Neural progenitor cell (in vitro differentiated cells): ENCODE measurements at regions not wholly inside any gene's neighbourhood (a gene's known extent, or its start where the extent isn't known, plus 50 kb on each side); places are given as distances from the start of the nearest gene placed in this dataset.

Experiments used
- DNase-seq: peaks from one replicate; pipeline ENCODE4 v3.0.0-alpha.2; 2016; ENCODE audit warnings: low spot score
- H2AFZ ChIP-seq: fragments of 200-600 bp; sonication (generic); replicated peaks from 2 replicates; pipeline ENCODE4 v1.6.1; 2016; ENCODE audit warnings: antibody characterized with exemption
- H3F3A ChIP-seq: fragments of 200-600 bp; sonication (generic); 2 replicates; pipeline ENCODE4 v1.6.1; 2016; ENCODE audit warnings: antibody characterized with exemption, low read depth
- H3K27ac ChIP-seq: fragments of 200-600 bp; sonication (generic); 2 replicates; pipeline ENCODE4 v1.5.1; 2016; ENCODE audit warnings: mild to moderate bottlenecking
- H3K27me3 ChIP-seq: fragments of 200-600 bp; sonication (generic); 2 replicates; pipeline ENCODE4 v1.6.1; 2016; ENCODE audit warnings: mild to moderate bottlenecking, moderate library complexity
- H3K36me3 ChIP-seq: fragments of 200-600 bp; sonication (generic); 2 replicates; pipeline ENCODE4 v1.5.1; 2016
- H3K4me1 ChIP-seq: fragments of 200-600 bp; sonication (generic); 2 replicates; pipeline ENCODE4 v1.6.1; 2016; ENCODE audit warnings: mixed run types
- H3K4me2 ChIP-seq: fragments of 200-600 bp; sonication (generic); 2 replicates; pipeline ENCODE4 v1.6.1; 2016
- H3K4me3 ChIP-seq: fragments of 200-600 bp; sonication (generic); 2 replicates; pipeline ENCODE4 v1.5.1; 2016
- H3K79me2 ChIP-seq: fragments of 200-600 bp; sonication (generic); 2 replicates; pipeline ENCODE4 v1.6.1; 2016; ENCODE audit warnings: low read depth
- H3K9ac ChIP-seq: fragments of 200-600 bp; sonication (generic); 2 replicates; pipeline ENCODE4 v1.6.1; 2016
- H3K9me3 ChIP-seq: fragments of 200-600 bp; sonication (generic); 2 replicates; pipeline ENCODE4 v1.5.1; 2016; ENCODE audit warnings: low read depth
- H4K20me1 ChIP-seq: fragments of 200-600 bp; sonication (generic); 2 replicates; pipeline ENCODE4 v1.6.1; 2016; ENCODE audit warnings: low read depth
- H3K27ac Mint-ChIP-seq: 3 replicates; pipeline ENCODE4 v1.8.0; 2021; ENCODE audit warnings: mixed read lengths
- H3K27me3 Mint-ChIP-seq: 2 replicates; pipeline ENCODE4 v1.8.0; 2022; ENCODE audit warnings: low read depth, mild to moderate bottlenecking, inconsistent platforms, moderate library complexity, mixed read lengths; ENCODE audit not compliant: insufficient read depth
- H3K36me3 Mint-ChIP-seq: 3 replicates; pipeline ENCODE4 v1.8.0; 2021; ENCODE audit warnings: mixed read lengths
- H3K4me1 Mint-ChIP-seq: 3 replicates; pipeline ENCODE4 v1.8.0; 2021; ENCODE audit warnings: mixed read lengths
- H3K4me3 Mint-ChIP-seq: 3 replicates; pipeline ENCODE4 v1.8.0; 2021; ENCODE audit warnings: mild to moderate bottlenecking, moderate library complexity, mixed read lengths
- H3K9me3 Mint-ChIP-seq: 3 replicates; pipeline ENCODE4 v1.8.0; 2020; ENCODE audit warnings: mixed read lengths
- EZH2 ChIP-seq: fragments of 200-600 bp; sonication (generic); IDR thresholded peaks from 2 replicates; pipeline ENCODE4 v1.6.1; 2017; ENCODE audit warnings: antibody characterized with exemption, mild to moderate bottlenecking, moderate library complexity
- EZH2phosphoT487 ChIP-seq: fragments of 200-600 bp; sonication (generic); IDR thresholded peaks from 2 replicates; pipeline ENCODE4 v1.6.1; 2017; ENCODE audit warnings: antibody characterized with exemption
- TF ChIP-seq, protein P1 (sequence below): fragments of 200-600 bp; sonication (generic); IDR thresholded peaks from 2 replicates; pipeline ENCODE4 v1.5.1; 2017; ENCODE audit warnings: antibody characterized with exemption, mild to moderate bottlenecking

DNA sequence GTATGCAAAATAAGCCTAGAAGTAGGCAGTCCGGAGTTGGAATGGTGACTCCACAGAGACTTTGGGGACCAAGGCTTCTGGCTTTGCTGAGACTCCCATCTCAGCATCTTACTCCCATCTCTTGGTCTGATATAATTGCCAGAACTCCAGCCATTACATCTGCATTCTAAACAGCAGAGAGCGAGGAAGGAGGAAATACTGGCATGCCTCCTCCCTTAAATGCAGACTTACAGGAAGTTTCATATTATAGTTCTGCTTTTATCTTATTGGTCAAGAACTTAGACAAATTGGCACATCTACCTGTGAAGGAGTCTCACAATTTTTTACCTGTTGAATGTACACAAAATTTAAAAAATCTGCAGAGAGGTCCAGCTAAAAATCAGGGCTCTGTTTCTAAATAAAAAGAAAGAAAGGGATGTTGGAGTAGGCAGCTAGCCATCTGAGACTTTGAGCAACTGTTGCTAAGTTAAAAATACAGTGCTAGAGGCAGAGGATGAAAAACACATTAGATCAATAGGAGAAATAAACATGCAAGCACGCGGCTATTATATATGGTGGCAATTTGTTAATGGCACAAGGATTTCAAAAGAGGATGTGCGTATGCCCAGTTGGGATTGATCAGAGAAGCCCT lies 209.9 kb upstream of the HMGA2 start:
- no peaks in the 10 kb centered on the region for H3K79me2 ChIP-seq
- H3F3A ChIP-seq, result no peaks in the 10 kb centered on the region
- no peaks in the 10 kb centered on the region for H3K4me1 ChIP-seq
- TF ChIP-seq, protein P1, sequence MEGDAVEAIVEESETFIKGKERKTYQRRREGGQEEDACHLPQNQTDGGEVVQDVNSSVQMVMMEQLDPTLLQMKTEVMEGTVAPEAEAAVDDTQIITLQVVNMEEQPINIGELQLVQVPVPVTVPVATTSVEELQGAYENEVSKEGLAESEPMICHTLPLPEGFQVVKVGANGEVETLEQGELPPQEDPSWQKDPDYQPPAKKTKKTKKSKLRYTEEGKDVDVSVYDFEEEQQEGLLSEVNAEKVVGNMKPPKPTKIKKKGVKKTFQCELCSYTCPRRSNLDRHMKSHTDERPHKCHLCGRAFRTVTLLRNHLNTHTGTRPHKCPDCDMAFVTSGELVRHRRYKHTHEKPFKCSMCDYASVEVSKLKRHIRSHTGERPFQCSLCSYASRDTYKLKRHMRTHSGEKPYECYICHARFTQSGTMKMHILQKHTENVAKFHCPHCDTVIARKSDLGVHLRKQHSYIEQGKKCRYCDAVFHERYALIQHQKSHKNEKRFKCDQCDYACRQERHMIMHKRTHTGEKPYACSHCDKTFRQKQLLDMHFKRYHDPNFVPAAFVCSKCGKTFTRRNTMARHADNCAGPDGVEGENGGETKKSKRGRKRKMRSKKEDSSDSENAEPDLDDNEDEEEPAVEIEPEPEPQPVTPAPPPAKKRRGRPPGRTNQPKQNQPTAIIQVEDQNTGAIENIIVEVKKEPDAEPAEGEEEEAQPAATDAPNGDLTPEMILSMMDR, result no peak
- no peak for TF ChIP-seq EZH2
- no peak for TF ChIP-seq EZH2phosphoT487
- H2AFZ ChIP-seq, result no peak overlapping the region
- no peak overlapping the region for H3K27ac ChIP-seq
- Mint-ChIP-seq H3K4me3 (no peak overlapping the region), H3K36me3 (no peaks in the 10 kb centered on the region), H3K4me1 (peaks cover 4% of the 10 kb centered on the region), H3K27ac (no peak overlapping the region), H3K9me3 (peaks cover 2% of the 10 kb centered on the region), H3K27me3 (no peaks in the 10 kb centered on the region)
- H3K36me3 ChIP-seq, result no peaks in the 10 kb centered on the region
- no peaks in the 10 kb centered on the region for H4K20me1 ChIP-seq
- no peak overlapping the region for H3K9ac ChIP-seq
- no peak overlapping the region for H3K4me3 ChIP-seq
- DNase-seq, result no peak
- H3K9me3 ChIP-seq, result no peaks in the 10 kb centered on the region
- no peak overlapping the region for H3K4me2 ChIP-seq
- no peaks in the 10 kb centered on the region for H3K27me3 ChIP-seq

DNA sequence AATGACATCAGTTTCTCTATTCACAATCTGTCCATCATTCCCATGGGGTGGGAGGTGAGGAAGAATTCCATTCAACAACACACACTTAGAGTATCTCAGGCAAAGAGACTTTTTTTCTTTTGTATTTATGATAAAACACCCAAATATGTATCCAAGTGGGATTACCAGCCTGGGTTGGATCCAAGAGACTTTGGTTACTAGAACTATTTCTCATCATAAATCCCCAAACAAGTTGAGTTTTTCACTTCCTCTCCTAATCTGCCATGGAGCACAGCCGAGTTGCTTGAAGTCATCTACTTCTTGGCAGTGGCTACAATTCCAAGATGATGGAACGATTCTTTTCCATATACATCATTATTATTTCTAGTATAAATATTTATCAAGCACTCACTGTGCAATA lies 209.2 kb upstream of the HMGA2 start:
- Histone ChIP-seq H3K9ac (no peak overlapping the region), H3K79me2 (no peaks in the 10 kb centered on the region), H2AFZ (no peak overlapping the region), H3K4me2 (no peak overlapping the region), H4K20me1 (no peaks in the 10 kb centered on the region), H3K36me3 (no peaks in the 10 kb centered on the region), H3F3A (no peaks in the 10 kb centered on the region), H3K4me1 (no peaks in the 10 kb centered on the region), H3K27me3 (no peaks in the 10 kb centered on the region), H3K27ac (no peak overlapping the region), H3K4me3 (no peak overlapping the region), H3K9me3 (no peaks in the 10 kb centered on the region)
- TF ChIP-seq EZH2phosphoT487 (no peak), EZH2 (no peak)
- TF ChIP-seq, protein P1, result no peak
- H3K36me3 Mint-ChIP-seq, result no peaks in the 10 kb centered on the region
- peaks cover 4% of the 10 kb centered on the region for H3K4me1 Mint-ChIP-seq
- no peaks in the 10 kb centered on the region for H3K27me3 Mint-ChIP-seq
- no peak overlapping the region for H3K27ac Mint-ChIP-seq
- peaks cover 2% of the 10 kb centered on the region for H3K9me3 Mint-ChIP-seq
- DNase-seq, result no peak
- no peak overlapping the region for H3K4me3 Mint-ChIP-seq

DNA sequence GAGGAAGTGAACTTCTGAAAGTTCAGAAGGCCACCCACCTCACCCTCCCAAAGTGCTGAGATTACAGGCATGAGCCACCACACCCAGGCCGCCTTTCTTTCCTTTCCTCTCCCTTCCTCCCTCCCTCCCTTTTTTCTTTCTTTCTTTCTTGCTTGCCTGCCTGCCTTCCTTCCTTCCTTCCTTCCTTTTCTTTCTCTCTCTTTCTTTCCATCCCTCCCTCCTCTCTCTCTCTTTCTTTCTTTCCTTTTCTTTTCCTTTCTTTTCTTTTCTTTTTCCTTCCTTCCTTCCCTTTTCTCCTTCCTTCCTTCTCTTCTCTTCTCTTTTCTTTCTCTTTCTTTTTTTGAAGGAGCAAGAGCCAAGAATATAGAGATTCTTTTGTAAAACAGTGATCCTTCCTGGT lies 208.3 kb upstream of the HMGA2 start:
- no peaks in the 10 kb centered on the region for H4K20me1 ChIP-seq
- TF ChIP-seq EZH2phosphoT487, result no peak
- no peak for TF ChIP-seq EZH2
- TF ChIP-seq, protein P1, result no peak
- no peak for DNase-seq
- Mint-ChIP-seq H3K9me3 (peaks cover 2% of the 10 kb centered on the region), H3K4me1 (peaks cover 4% of the 10 kb centered on the region), H3K27me3 (no peaks in the 10 kb centered on the region), H3K36me3 (no peaks in the 10 kb centered on the region), H3K4me3 (no peak overlapping the region), H3K27ac (no peak overlapping the region)
- H3K9ac ChIP-seq, result no peak overlapping the region
- no peak overlapping the region for H3K4me2 ChIP-seq
- no peaks in the 10 kb centered on the region for H3K27me3 ChIP-seq
- no peaks in the 10 kb centered on the region for H3K9me3 ChIP-seq
- H3K36me3 ChIP-seq, result no peaks in the 10 kb centered on the region
- H3K27ac ChIP-seq, result no peak overlapping the region
- H3K4me1 ChIP-seq, result no peaks in the 10 kb centered on the region
- no peaks in the 10 kb centered on the region for H3F3A ChIP-seq
- no peak overlapping the region for H2AFZ ChIP-seq
- H3K4me3 ChIP-seq, result no peak overlapping the region
- no peaks in the 10 kb centered on the region for H3K79me2 ChIP-seq
